ENCODE measurements at regions not wholly inside any gene's neighbourhood (a gene's known extent, or its start where the extent isn't known, plus 50 kb on each side); places are given as distances from the start of the nearest gene placed in this dataset.

GRCh38 chr2:133633309-133633708, 65.0 kb upstream of the NCKAP5 start:
- in situ Hi-C loops (cut with MboI): no loop called here
- Histone ChIP-seq H4K20me1 (replicated peaks; ENCODE audit: control insufficient read depth, insufficient read depth, low read length) (no peaks in the 10 kb centered on the region), H3K79me2 (ENCODE audit: control insufficient read depth, insufficient read depth, low read length) (no peaks in the 10 kb centered on the region), H3K9me1 (ENCODE audit: control insufficient read depth, insufficient read depth, low read length) (no peaks in the 10 kb centered on the region), H3K27me3 (ENCODE audit: control insufficient read depth in 2 of 2, insufficient read depth in 2 of 2, low read length in 2 of 2) (no peaks in the 10 kb centered on the region), H3K9ac (ENCODE audit: insufficient read depth in 1 of 2, low read depth in 2 of 2, low read length in 2 of 2) (no peak overlapping the region), H3K4me1 (replicated peaks in 1 of 2; ENCODE audit: control insufficient read depth in 2 of 2, insufficient read depth in 2 of 2, low read length in 2 of 2) (no peaks in the 10 kb centered on the region), H3K36me3 (ENCODE audit: control insufficient read depth, insufficient read depth, low read length) (no peaks in the 10 kb centered on the region), H3K4me3 (no peak overlapping the region), H3K27ac (ENCODE audit: extremely low read depth, low read depth, low read length) (no peak overlapping the region), H2AFZ (ENCODE audit: low read depth, low read length) (no peak overlapping the region), H3K4me2 (ENCODE audit: insufficient read depth, low read length) (no peak overlapping the region), H3K9me3 (replicated peaks; ENCODE audit: control insufficient read depth, insufficient read depth, low read depth, low read length) (no peaks in the 10 kb centered on the region)
- POLR2A ChIA-PET: no interaction called here
- no peak for DNase-seq (ENCODE audit: extremely low read depth in 1 of 4, low spot score in 3 of 4)
- intact Hi-C loops (cut with micrococcal nuclease): no loop called here
- no peak for FAIRE-seq
- ATAC-seq: no peak
- CTCF ChIA-PET (ENCODE audit: low intra/inter-chr PET ratio): no interaction called here
- no TSS peak for BruUV-seq (replicated peaks)
- 2% methylated on average over 7 of the region's 7 CpGs for WGBS (ENCODE audit: insufficient coverage, low coverage, missing lambda C conversion rate)
- TF ChIP-seq, protein P1, sequence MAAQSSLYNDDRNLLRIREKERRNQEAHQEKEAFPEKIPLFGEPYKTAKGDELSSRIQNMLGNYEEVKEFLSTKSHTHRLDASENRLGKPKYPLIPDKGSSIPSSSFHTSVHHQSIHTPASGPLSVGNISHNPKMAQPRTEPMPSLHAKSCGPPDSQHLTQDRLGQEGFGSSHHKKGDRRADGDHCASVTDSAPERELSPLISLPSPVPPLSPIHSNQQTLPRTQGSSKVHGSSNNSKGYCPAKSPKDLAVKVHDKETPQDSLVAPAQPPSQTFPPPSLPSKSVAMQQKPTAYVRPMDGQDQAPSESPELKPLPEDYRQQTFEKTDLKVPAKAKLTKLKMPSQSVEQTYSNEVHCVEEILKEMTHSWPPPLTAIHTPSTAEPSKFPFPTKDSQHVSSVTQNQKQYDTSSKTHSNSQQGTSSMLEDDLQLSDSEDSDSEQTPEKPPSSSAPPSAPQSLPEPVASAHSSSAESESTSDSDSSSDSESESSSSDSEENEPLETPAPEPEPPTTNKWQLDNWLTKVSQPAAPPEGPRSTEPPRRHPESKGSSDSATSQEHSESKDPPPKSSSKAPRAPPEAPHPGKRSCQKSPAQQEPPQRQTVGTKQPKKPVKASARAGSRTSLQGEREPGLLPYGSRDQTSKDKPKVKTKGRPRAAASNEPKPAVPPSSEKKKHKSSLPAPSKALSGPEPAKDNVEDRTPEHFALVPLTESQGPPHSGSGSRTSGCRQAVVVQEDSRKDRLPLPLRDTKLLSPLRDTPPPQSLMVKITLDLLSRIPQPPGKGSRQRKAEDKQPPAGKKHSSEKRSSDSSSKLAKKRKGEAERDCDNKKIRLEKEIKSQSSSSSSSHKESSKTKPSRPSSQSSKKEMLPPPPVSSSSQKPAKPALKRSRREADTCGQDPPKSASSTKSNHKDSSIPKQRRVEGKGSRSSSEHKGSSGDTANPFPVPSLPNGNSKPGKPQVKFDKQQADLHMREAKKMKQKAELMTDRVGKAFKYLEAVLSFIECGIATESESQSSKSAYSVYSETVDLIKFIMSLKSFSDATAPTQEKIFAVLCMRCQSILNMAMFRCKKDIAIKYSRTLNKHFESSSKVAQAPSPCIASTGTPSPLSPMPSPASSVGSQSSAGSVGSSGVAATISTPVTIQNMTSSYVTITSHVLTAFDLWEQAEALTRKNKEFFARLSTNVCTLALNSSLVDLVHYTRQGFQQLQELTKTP (IDR thresholded peaks at IDR 0.05; ENCODE audit: low read depth in 1 of 2, partially characterized antibody in 2 of 2): no peak
- TF ChIP-seq DLX4 (CRISPR knock-in tag; IDR thresholded peaks at IDR 0.05): no peak
- TF ChIP-seq SIN3B (IDR thresholded peaks at IDR 0.05; ENCODE audit: low read depth): no peak
- TF ChIP-seq, protein P2, sequence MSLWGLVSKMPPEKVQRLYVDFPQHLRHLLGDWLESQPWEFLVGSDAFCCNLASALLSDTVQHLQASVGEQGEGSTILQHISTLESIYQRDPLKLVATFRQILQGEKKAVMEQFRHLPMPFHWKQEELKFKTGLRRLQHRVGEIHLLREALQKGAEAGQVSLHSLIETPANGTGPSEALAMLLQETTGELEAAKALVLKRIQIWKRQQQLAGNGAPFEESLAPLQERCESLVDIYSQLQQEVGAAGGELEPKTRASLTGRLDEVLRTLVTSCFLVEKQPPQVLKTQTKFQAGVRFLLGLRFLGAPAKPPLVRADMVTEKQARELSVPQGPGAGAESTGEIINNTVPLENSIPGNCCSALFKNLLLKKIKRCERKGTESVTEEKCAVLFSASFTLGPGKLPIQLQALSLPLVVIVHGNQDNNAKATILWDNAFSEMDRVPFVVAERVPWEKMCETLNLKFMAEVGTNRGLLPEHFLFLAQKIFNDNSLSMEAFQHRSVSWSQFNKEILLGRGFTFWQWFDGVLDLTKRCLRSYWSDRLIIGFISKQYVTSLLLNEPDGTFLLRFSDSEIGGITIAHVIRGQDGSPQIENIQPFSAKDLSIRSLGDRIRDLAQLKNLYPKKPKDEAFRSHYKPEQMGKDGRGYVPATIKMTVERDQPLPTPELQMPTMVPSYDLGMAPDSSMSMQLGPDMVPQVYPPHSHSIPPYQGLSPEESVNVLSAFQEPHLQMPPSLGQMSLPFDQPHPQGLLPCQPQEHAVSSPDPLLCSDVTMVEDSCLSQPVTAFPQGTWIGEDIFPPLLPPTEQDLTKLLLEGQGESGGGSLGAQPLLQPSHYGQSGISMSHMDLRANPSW (CRISPR knock-in tag; IDR thresholded peaks at IDR 0.05): no peak
- TF ChIP-seq CGGBP1 (CRISPR knock-in tag; IDR thresholded peaks at IDR 0.05): no peak
- TF ChIP-seq BCLAF1 (IDR thresholded peaks at IDR 0.05; ENCODE audit: borderline replicate concordance in 1 of 2, control insufficient read depth in 1 of 2, low read depth in 2 of 2, low read length in 1 of 2): no peak
- TF ChIP-seq TEAD2 (tag; IDR thresholded peaks at IDR 0.05): no peak
- TF ChIP-seq, protein P3, sequence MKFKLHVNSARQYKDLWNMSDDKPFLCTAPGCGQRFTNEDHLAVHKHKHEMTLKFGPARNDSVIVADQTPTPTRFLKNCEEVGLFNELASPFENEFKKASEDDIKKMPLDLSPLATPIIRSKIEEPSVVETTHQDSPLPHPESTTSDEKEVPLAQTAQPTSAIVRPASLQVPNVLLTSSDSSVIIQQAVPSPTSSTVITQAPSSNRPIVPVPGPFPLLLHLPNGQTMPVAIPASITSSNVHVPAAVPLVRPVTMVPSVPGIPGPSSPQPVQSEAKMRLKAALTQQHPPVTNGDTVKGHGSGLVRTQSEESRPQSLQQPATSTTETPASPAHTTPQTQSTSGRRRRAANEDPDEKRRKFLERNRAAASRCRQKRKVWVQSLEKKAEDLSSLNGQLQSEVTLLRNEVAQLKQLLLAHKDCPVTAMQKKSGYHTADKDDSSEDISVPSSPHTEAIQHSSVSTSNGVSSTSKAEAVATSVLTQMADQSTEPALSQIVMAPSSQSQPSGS (CRISPR knock-in tag; IDR thresholded peaks at IDR 0.05): no peak
- no peak for TF ChIP-seq ZNF445 (CRISPR knock-in tag; IDR thresholded peaks at IDR 0.05; ENCODE audit: low read depth)
- no peak for TF ChIP-seq U2AF2 (optimal IDR thresholded peaks at IDR 0.05; ENCODE audit: low read depth, low read length)
